B cell (primary cell): ENCODE measurements at regions not wholly inside any gene's neighbourhood (a gene's known extent, or its start where the extent isn't known, plus 50 kb on each side); places are given as distances from the start of the nearest gene placed in this dataset.

Source experiments
- ATAC-seq: fragments of 200-7000 bp; cut with Tn5 transposase; one replicate; pipeline ENCODE4 v1.10.0; 2021; ENCODE audit warnings: low read depth, mild to moderate bottlenecking, moderate number of reproducible peaks, moderate library complexity
- CTCF ChIA-PET: fragments of 350-600 bp; sonication (Branson Sonifier 250); formaldehyde crosslinking; loops from one replicate; lab custom pipeline; 2021; ENCODE audit warnings: antibody characterized with exemption, inconsistent platforms; lab: Charles Lee
- POLR2A ChIA-PET: fragments of 350-600 bp; sonication (Branson Sonifier 250); formaldehyde crosslinking; loops from one replicate; lab custom pipeline; 2021; ENCODE audit warnings: antibody characterized with exemption; lab: Charles Lee
- DNase-seq: peaks from one replicate; pipeline ENCODE4 v3.0.0; 2013
- H2AFZ ChIP-seq: 2 replicates; pipeline ENCODE4 v1.6.1; 2012; ENCODE audit warnings: mild to moderate bottlenecking, low read depth, low read length; ENCODE audit not compliant: insufficient read depth, poor library complexity, severe bottlenecking
- H3K27ac ChIP-seq, 2 donors: 1 replicate in 1 of 2; 2 replicates in 1 of 2; pipeline ENCODE4 v1.5.1; 2012 to 2013; ENCODE audit warnings: low read length in 2 of 2, mild to moderate bottlenecking in 2 of 2, moderate library complexity in 1 of 2
- H3K27me3 ChIP-seq, 4 experiments: fragments of 200-600 bp in 1 of 4; sonication (generic) in 1 of 4; replicated peaks in 1 of 4; 1 replicate in 2 of 4; 2 replicates in 2 of 4; pipeline versions ENCODE4 v1.6.1 to v1.7.0; 2013 to 2016; ENCODE audit warnings: low read length in 3 of 4, mild to moderate bottlenecking in 2 of 4, mixed read lengths in 1 of 4, moderate library complexity in 1 of 4; ENCODE audit not compliant: insufficient read depth in 4 of 4, control insufficient read depth in 3 of 4; ENCODE audit errors: control extremely low read depth in 1 of 4
- H3K36me3 ChIP-seq, 2 experiments: replicated peaks in 1 of 2; 1 replicate in 1 of 2; 2 replicates in 1 of 2; pipeline versions ENCODE4 v1.6.1 to v1.7.1; 2013; ENCODE audit warnings: low read length in 1 of 2; ENCODE audit not compliant: insufficient read depth in 2 of 2, control insufficient read depth in 1 of 2; ENCODE audit errors: control extremely low read depth in 1 of 2, extremely low read depth in 1 of 2
- H3K4me1 ChIP-seq, 2 donors: fragments of 200-600 bp in 1 of 2; sonication (generic) in 1 of 2; 1 replicate in 1 of 2; 2 replicates in 1 of 2; pipeline versions ENCODE4 v1.5.1 to v1.6.1; 2013 to 2017; ENCODE audit warnings: low read length in 2 of 2; ENCODE audit not compliant: control insufficient read depth in 2 of 2, insufficient read depth in 2 of 2
- H3K4me2 ChIP-seq: replicated peaks from 2 replicates; pipeline ENCODE3; 2012; ENCODE audit warnings: mild to moderate bottlenecking, low read depth, low read length; ENCODE audit not compliant: poor library complexity, severe bottlenecking
- H3K4me3 ChIP-seq, 5 experiments: fragments of 200-600 bp in 1 of 5; sonication (generic) in 1 of 5; 1 replicate in 3 of 5; 2 replicates in 2 of 5; pipeline versions ENCODE4 v1.5.1 to v1.7.0; 2011 to 2016; ENCODE audit warnings: low read length in 4 of 5, mild to moderate bottlenecking in 4 of 5, low read depth in 2 of 5, control low read depth in 1 of 5, moderate library complexity in 1 of 5; ENCODE audit not compliant: insufficient read depth in 1 of 5; ENCODE audit errors: control extremely low read depth in 1 of 5, extremely low read depth in 1 of 5
- H3K79me2 ChIP-seq: fragments of 200-600 bp; sonication (generic); one replicate; pipeline ENCODE4 v1.6.0; 2016; ENCODE audit warnings: low read length; ENCODE audit not compliant: control insufficient read depth, insufficient read depth
- H3K9ac ChIP-seq: fragments of 200-600 bp; sonication (generic); 2 replicates; pipeline ENCODE4 v1.6.1; 2017; ENCODE audit warnings: mild to moderate bottlenecking, low read length, moderate library complexity
- H3K9me3 ChIP-seq, 3 donors: one replicate each; pipeline versions ENCODE4 v1.6.1 to v1.7.1; 2013; ENCODE audit warnings: low read length in 2 of 3; ENCODE audit not compliant: control insufficient read depth in 2 of 3, insufficient read depth in 1 of 3; ENCODE audit errors: control extremely low read depth in 1 of 3
- H4K20me1 ChIP-seq: 2 replicates; pipeline ENCODE4 v1.6.0; 2012; ENCODE audit warnings: mild to moderate bottlenecking, low read length; ENCODE audit not compliant: insufficient read depth, control insufficient read depth, poor library complexity, severe bottlenecking
- H3K27ac Mint-ChIP-seq: one replicate; pipeline ENCODE4 v1.8.0; 2021; ENCODE audit warnings: mixed read lengths
- H3K27me3 Mint-ChIP-seq: one replicate; pipeline ENCODE4 v1.8.0; 2021; ENCODE audit warnings: mixed read lengths
- H3K4me1 Mint-ChIP-seq: one replicate; pipeline ENCODE4 v1.8.0; 2021; ENCODE audit warnings: mixed read lengths
- H3K4me3 Mint-ChIP-seq: one replicate; pipeline ENCODE4 v1.8.0; 2021; ENCODE audit warnings: mixed read lengths
- H3K9me3 Mint-ChIP-seq: one replicate; pipeline ENCODE4 v1.8.0; 2022; ENCODE audit warnings: mixed read lengths; ENCODE audit not compliant: insufficient read depth
- CTCF ChIP-seq: fragments of 200-600 bp; IDR thresholded peaks from one replicate; pipeline ENCODE4 v1.8.0; 2022; ENCODE audit warnings: antibody characterized with exemption, mild to moderate bottlenecking
- EZH2 ChIP-seq: IDR thresholded peaks from 2 replicates; pipeline ENCODE4 v1.6.1; 2012; ENCODE audit warnings: borderline replicate concordance, low read depth, mild to moderate bottlenecking, moderate library complexity, low read length; ENCODE audit not compliant: insufficient read depth, poor library complexity, severe bottlenecking
- WGBS: methylation state at CpG from one replicate; pipeline ENCODE4 v1.1.5; 2013; ENCODE audit warnings: missing lambda C conversion rate; ENCODE audit not compliant: insufficient coverage; 5-methylcytosine and 5-hydroxymethylcytosine counted together
- intact Hi-C: fragments of 100-400 bp; cut with micrococcal nuclease; formaldehyde crosslinking; loops from one replicate; pipeline ENCODE4 v1.10.0; 2022

DNA sequence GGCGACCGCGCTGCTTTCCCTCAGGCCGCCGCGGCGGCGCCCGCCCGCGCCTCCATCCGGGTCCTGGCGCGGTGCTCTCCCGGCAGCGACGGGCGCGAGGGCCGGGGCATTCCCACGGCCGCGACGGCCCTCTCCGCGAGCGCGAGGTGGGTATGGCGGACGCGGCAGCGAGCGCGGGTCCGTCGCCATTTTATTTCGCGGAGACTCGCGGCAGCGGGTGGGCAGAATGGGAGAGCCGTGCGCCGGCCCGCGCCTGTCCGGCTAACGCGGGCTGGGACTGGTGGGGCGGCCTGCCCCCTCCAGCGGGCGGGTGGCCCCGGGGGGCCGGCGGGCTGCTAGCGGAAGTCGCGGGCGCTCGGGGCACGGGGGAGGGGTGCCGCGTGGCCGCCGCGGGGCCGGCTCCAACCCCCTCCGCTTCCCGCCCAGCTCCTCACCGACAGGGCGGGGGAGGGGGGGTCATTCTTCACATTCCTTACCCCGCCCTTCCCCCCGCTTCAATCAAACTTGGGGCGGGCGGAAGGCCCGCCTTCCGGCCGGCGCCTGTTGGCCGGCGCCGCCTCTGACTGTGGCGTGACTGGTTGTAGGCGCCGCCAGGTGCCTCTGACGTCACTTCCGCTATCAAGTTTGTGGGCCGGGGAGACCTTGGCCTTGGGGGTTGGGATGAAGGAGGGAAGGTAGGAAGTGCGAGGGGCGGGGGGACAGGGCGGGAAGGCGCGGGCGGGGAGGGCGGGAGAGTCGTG lies 82.1 kb downstream of the PTPDC1 start:
- Histone ChIP-seq H3K4me1 (peaks cover 36 to 46% of the 10 kb centered on the region in 2 donors), H2AFZ (peak overlapping the region; percentile 75), H3K27me3 (no peaks in the 10 kb centered on the region), H4K20me1 (peaks cover 14% of the 10 kb centered on the region), H3K9me3 (no peaks in the 10 kb centered on the region), H3K79me2 (peaks cover 49% of the 10 kb centered on the region), H3K36me3 (peaks cover 0 to 3% of the 10 kb centered on the region in 2 experiments), H3K4me2 (peak overlapping the region; percentile 87), H3K4me3 (peak overlapping the region in 4 of 5 experiments; percentile 75 to 86 (median 80)), H3K27ac (peak overlapping the region; percentile 86 to 99), H3K9ac (peak overlapping the region; percentile 95)
- H3K4me1 Mint-ChIP-seq = peaks cover 49% of the 10 kb centered on the region
- DNase-seq = peak; percentile 96
- H3K27ac Mint-ChIP-seq = peak overlapping the region; percentile 95
- ChIA-PET POLR2A (interaction anchor here (0.5 to 0.6 kb wide), 3 partner anchors 40 to 1874 kb away, joined by 3 to 8 read pairs (median 3); partner anchors contain the start of gene CARD19), CTCF (no interaction called here)
- no peaks in the 10 kb centered on the region for H3K9me3 Mint-ChIP-seq
- intact Hi-C loops = loop anchor here (1.0 to 10.0 kb wide), 8 partner anchors 47 to 1496 kb away; partner anchors contain the start of genes AOPEP, FAM120A, IPPK and ZNF169
- peak; percentile 56 for ATAC-seq
- under 1% methylated on average over 83 of the region's 96 CpGs for WGBS
- no peak for TF ChIP-seq CTCF
- no peak for TF ChIP-seq EZH2
- H3K27me3 Mint-ChIP-seq = no peaks in the 10 kb centered on the region
- H3K4me3 Mint-ChIP-seq = peak overlapping the region; percentile 92

DNA sequence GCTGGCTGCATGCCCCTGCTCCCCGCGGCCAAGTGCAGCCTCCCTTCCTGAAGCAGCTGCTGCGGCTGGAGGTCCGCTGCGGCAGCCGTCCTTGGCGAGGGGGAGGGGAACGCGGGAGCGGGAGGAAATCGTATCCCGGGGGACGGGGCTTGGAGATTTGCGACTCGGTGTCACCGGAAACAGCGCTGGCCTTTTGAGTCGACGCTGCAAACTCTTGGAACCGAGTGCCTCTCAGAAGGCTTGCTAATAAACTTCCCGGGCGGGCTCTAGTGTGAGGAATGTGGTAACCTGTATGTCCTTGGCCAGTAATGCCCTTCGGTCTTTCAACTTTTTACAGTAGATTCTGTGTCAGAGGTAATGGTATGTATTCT lies 82.7 kb downstream of the PTPDC1 start:
- Histone ChIP-seq H3K4me1 (peaks cover 38 to 50% of the 10 kb centered on the region in 2 donors), H4K20me1 (peaks cover 14% of the 10 kb centered on the region), H3K27ac (peak overlapping the region; percentile 86 to 99), H3K27me3 (no peaks in the 10 kb centered on the region), H3K36me3 (peaks cover 0 to 3% of the 10 kb centered on the region in 2 experiments), H2AFZ (no peak overlapping the region), H3K79me2 (peaks cover 55% of the 10 kb centered on the region), H3K9me3 (no peaks in the 10 kb centered on the region), H3K4me3 (peak overlapping the region; percentile 75 to 90 (median 80)), H3K9ac (peak overlapping the region; percentile 95), H3K4me2 (peak overlapping the region; percentile 87)
- ChIA-PET POLR2A (interaction anchor here (0.5 to 0.6 kb wide), 2 partner anchors 39 to 1071 kb away, joined by 3 to 8 read pairs; partner anchors contain the start of gene CARD19), CTCF (no interaction called here)
- under 1% methylated on average over 22 of the region's 23 CpGs for WGBS
- peak overlapping the region; percentile 94 for H3K27ac Mint-ChIP-seq
- no peaks in the 10 kb centered on the region for H3K9me3 Mint-ChIP-seq
- ATAC-seq (no peak), DNase-seq (no peak)
- intact Hi-C loops = loop anchor here (1.0 to 10.0 kb wide), 9 partner anchors 8 to 1496 kb away; partner anchors contain the start of genes AOPEP, FAM120A, IPPK and ZNF169
- H3K27me3 Mint-ChIP-seq = no peaks in the 10 kb centered on the region
- peak overlapping the region; percentile 92 for H3K4me3 Mint-ChIP-seq
- H3K4me1 Mint-ChIP-seq = peaks cover 53% of the 10 kb centered on the region
- TF ChIP-seq EZH2 (no peak), CTCF (no peak)
